RWPE2 (cell line): ENCODE measurements at regions not wholly inside any gene's neighbourhood (a gene's known extent, or its start where the extent isn't known, plus 50 kb on each side); places are given as distances from the start of the nearest gene placed in this dataset.

Experiments
- ATAC-seq: fragments of 200-7000 bp; cut with Tn5 transposase; 3 replicates; pipeline ENCODE4 v1.9.1; 2021; ENCODE audit warnings: low read depth
- DNase-seq: peaks from one replicate; pipeline ENCODE4 v3.0.0-alpha.2; 2020; ENCODE audit warnings: low spot score
- H3K27ac ChIP-seq: fragments of 450-650 bp; 2 replicates; pipeline ENCODE4 v1.5.1; 2017; ENCODE audit warnings: mild to moderate bottlenecking; ENCODE audit not compliant: poor library complexity, severe bottlenecking
- H3K27me3 ChIP-seq: fragments of 250-450 bp; sonication (Bioruptor Pico); 2 replicates; pipeline ENCODE4 v1.5.1; 2021; ENCODE audit warnings: mild to moderate bottlenecking, moderate library complexity; ENCODE audit not compliant: insufficient read depth, poor library complexity, severe bottlenecking
- H3K36me3 ChIP-seq: fragments of 250-450 bp; sonication (Bioruptor Pico); 2 replicates; pipeline ENCODE4 v1.5.1; 2020; ENCODE audit warnings: low read depth, mild to moderate bottlenecking, moderate library complexity
- H3K4me1 ChIP-seq: fragments of 250-450 bp; sonication (Bioruptor Pico); 2 replicates; pipeline ENCODE4 v1.5.1; 2021; ENCODE audit warnings: mild to moderate bottlenecking, moderate library complexity; ENCODE audit not compliant: insufficient read depth, poor library complexity, severe bottlenecking
- H3K4me3 ChIP-seq: fragments of 250-450 bp; sonication (Bioruptor Pico); 2 replicates; pipeline ENCODE4 v1.5.1; 2021; ENCODE audit warnings: mild to moderate bottlenecking, moderate library complexity; ENCODE audit not compliant: severe bottlenecking
- H3K9me3 ChIP-seq: fragments of 250-450 bp; sonication (Bioruptor Pico); 2 replicates; pipeline ENCODE4 v1.5.1; 2021; ENCODE audit warnings: mild to moderate bottlenecking, moderate library complexity; ENCODE audit not compliant: severe bottlenecking
- TF ChIP-seq, protein P1 (sequence below): fragments of 450-650 bp; IDR thresholded peaks from one replicate; pipeline ENCODE4 v1.5.1; 2017; ENCODE audit warnings: mild to moderate bottlenecking, moderate library complexity; ENCODE audit not compliant: poor library complexity, severe bottlenecking

DNA sequence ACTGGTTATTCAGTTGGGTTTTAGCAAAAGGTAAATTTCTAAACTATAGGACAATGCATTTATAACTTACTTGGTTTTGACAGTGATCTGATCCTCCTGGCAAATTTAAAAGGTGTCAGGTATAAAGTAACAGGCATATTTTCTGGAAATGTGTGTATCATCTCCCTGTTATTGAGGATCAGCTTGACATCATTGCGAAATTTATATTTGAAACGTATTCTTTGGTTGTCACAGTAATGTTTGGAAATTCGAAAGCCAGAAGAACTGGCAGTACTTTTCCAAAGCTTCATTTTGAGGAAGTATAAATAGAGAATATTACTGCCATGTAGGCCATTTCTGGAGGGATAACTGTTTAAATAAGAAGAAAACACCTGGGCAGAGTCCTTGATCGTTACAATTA, 422.2 kb upstream of the NRXN1 start:
- Histone ChIP-seq H3K9me3 (no peaks in the 10 kb centered on the region), H3K4me3 (no peak overlapping the region), H3K27me3 (peaks cover 6% of the 10 kb centered on the region), H3K36me3 (no peaks in the 10 kb centered on the region), H3K27ac (no peak overlapping the region), H3K4me1 (no peaks in the 10 kb centered on the region)
- DNase-seq (no peak), ATAC-seq (no peak)
- TF ChIP-seq, protein P1, sequence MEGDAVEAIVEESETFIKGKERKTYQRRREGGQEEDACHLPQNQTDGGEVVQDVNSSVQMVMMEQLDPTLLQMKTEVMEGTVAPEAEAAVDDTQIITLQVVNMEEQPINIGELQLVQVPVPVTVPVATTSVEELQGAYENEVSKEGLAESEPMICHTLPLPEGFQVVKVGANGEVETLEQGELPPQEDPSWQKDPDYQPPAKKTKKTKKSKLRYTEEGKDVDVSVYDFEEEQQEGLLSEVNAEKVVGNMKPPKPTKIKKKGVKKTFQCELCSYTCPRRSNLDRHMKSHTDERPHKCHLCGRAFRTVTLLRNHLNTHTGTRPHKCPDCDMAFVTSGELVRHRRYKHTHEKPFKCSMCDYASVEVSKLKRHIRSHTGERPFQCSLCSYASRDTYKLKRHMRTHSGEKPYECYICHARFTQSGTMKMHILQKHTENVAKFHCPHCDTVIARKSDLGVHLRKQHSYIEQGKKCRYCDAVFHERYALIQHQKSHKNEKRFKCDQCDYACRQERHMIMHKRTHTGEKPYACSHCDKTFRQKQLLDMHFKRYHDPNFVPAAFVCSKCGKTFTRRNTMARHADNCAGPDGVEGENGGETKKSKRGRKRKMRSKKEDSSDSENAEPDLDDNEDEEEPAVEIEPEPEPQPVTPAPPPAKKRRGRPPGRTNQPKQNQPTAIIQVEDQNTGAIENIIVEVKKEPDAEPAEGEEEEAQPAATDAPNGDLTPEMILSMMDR, result no peak

DNA sequence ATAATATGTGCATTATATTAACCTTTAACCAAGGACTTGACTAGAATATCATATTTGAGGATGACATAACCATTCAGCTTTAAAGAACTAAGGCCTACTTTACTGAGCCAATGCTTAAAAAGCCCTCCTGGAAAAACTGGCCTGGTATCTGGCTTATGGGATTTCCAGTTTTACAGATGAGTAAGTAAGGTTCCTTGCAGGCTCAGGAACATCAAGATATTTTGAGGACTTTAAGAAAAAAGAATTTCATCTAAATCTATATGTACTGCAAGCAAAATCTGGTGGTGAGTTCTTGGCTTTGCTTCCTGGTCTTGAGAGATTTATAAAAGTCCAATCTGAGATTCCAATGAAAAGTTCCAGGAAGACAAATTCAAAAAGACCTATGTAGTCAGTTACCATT, 417.0 kb upstream of the NRXN1 start:
- Histone ChIP-seq H3K9me3 (no peaks in the 10 kb centered on the region), H3K27ac (no peak overlapping the region), H3K4me1 (no peaks in the 10 kb centered on the region), H3K36me3 (no peaks in the 10 kb centered on the region), H3K27me3 (peaks cover 9% of the 10 kb centered on the region), H3K4me3 (no peak overlapping the region)
- ATAC-seq, result no peak
- TF ChIP-seq, protein P1, result no peak
- no peak for DNase-seq

DNA sequence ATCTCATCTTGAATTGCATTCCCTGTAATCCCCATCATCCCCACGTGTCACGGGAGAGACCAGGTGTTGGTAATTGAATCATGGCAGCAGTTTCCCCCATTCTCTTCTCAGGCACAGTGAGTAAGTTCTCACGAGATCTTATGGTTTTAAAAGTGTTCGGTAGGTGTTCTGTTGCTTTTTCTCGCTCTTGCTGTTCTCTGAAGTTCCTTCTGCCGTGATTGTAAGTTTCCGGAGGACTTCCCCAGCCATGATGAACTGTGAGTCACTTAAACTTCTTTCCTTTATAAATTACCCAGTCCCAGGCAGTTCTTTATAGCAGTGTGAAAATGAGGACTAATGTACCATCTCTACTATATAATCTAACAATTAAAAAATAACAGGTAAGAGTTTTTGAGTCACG, 409.9 kb upstream of the NRXN1 start:
- TF ChIP-seq, protein P1, result no peak
- ATAC-seq (no peak), DNase-seq (no peak)
- no peak overlapping the region for H3K27ac ChIP-seq
- no peaks in the 10 kb centered on the region for H3K4me1 ChIP-seq
- H3K36me3 ChIP-seq, result no peaks in the 10 kb centered on the region
- H3K27me3 ChIP-seq, result peaks cover 9% of the 10 kb centered on the region
- no peaks in the 10 kb centered on the region for H3K9me3 ChIP-seq
- H3K4me3 ChIP-seq, result no peak overlapping the region

DNA sequence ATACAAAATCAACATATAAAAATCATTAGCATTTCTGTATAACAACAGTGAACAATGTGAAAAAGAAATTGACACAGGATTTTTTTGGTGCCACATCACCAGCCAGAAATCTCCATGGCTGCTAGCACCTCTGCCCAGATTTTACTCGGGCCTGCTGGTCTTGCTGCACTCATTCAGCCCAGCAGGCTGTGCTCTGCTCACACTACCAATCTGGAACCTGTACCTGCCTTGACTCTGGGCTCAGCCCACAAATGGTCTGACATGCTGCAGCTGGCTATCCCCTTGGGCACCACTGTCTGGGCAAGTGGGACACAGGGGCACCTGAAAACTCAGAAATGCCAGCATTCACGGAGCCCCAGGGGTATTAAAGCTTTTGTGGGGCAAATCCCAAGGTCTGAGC, 392.5 kb upstream of the NRXN1 start:
- Histone ChIP-seq H3K9me3 (no peaks in the 10 kb centered on the region), H3K4me1 (no peaks in the 10 kb centered on the region), H3K4me3 (no peak overlapping the region), H3K27ac (no peak overlapping the region), H3K27me3 (no peaks in the 10 kb centered on the region), H3K36me3 (no peaks in the 10 kb centered on the region)
- ATAC-seq, result no peak; the same call in 2 of the 3 replicates
- no peak for DNase-seq
- TF ChIP-seq, protein P1, result peak; percentile 7

DNA sequence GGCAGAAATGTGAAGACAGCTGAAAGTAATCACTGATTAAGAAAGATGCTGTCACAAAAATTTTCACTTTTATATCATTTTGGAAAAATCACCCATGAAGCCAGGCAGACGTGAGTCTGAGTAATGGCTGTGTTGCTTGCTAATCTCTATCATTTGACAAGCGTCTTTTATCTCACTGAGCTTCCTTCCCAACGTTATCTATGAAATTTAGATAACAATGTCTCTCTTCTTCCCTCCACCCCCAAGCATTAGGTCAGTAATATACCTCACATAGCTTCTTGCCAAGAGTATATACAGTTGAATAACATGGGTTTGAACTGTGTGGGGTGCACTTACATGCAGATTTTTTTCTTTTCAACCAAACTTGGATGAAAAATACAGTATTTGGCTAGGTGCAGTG, 388.6 kb upstream of the NRXN1 start:
- H3K27me3 ChIP-seq, result no peaks in the 10 kb centered on the region
- no peaks in the 10 kb centered on the region for H3K4me1 ChIP-seq
- no peak for ATAC-seq
- H3K9me3 ChIP-seq, result no peaks in the 10 kb centered on the region
- H3K27ac ChIP-seq, result no peak overlapping the region
- DNase-seq, result no peak
- TF ChIP-seq, protein P1, result no peak
- H3K4me3 ChIP-seq, result no peak overlapping the region
- no peaks in the 10 kb centered on the region for H3K36me3 ChIP-seq
